HG03135 (cell line): ENCODE measurements at regions not wholly inside any gene's neighbourhood (a gene's known extent, or its start where the extent isn't known, plus 50 kb on each side); places are given as distances from the start of the nearest gene placed in this dataset.

ENCODE experiments used
- ATAC-seq: cut with Tn5 transposase; IDR thresholded peaks from one replicate; pipeline ENCODE4 v1.9.1; 2021; ENCODE audit warnings: mild to moderate bottlenecking, moderate library complexity; ENCODE audit not compliant: unreplicated experiment

GRCh38 chr15:96276438-96277210, 53.9 kb upstream of the NR2F2 start:
- no peak for ATAC-seq
